ENCODE measurements at regions not wholly inside any gene's neighbourhood (a gene's known extent, or its start where the extent isn't known, plus 50 kb on each side); places are given as distances from the start of the nearest gene placed in this dataset.

DNA sequence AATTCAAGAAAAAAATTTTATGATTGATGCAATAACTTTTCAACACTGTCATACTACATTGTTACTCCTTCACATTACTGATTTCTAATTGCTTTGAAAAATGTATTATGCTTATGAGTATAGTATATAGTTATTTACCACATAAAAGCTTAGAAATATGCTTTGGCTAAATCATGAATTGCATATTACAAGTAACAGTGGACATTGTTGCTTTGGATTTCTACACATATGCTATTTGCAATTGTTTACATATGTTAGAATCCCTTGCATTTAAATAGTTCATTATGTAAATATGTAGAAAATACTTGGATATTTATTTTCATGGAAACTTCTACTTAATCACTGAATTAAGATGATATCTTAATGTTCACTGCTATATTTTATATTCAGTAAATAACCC is 577.5 kb downstream of the QKI start:
- Mint-ChIP-seq H3K36me3 (ENCODE audit: insufficient read depth in 1 of 3, low read depth in 3 of 3) (no peaks in the 10 kb centered on the region), H3K4me3 (no peak overlapping the region), H3K4me1 (no peaks in the 10 kb centered on the region; a peak in 1 of 4 replicates), H3K27me3 (ENCODE audit: low read depth) (no peaks in the 10 kb centered on the region; the same call in 1 of the 2 replicates), H3K9me3 (no peaks in the 10 kb centered on the region), H3K27ac (no peak overlapping the region)
- Histone ChIP-seq H3K4ac (ENCODE audit: low read depth, low read length) (no peak overlapping the region), H4K20me1 (ENCODE audit: control insufficient read depth, insufficient read depth, insufficient read length) (no peaks in the 10 kb centered on the region), H3K27ac (ENCODE audit: insufficient read length, low read depth, low read length) (no peak overlapping the region), H3T11ph (ENCODE audit: low read length) (no peak overlapping the region), H3K27me3 (ENCODE audit: insufficient read depth, low read length) (no peaks in the 10 kb centered on the region), H3K9ac (ENCODE audit: extremely low read depth, insufficient read length, low read length) (no peak overlapping the region), H2BK20ac (ENCODE audit: low read depth, low read length, poor library complexity, severe bottlenecking) (no peak overlapping the region), H4K8ac (replicated peaks; ENCODE audit: insufficient read length, low read depth, low read length) (no peak overlapping the region), H3K18ac (ENCODE audit: insufficient read length, low read depth, low read length) (no peak overlapping the region), H3K9me3 (ENCODE audit: control insufficient read depth, low read depth, low read length) (no peaks in the 10 kb centered on the region), H2AK5ac (ENCODE audit: insufficient read length, low read length) (no peak overlapping the region), H4K5ac (ENCODE audit: insufficient read length, low read depth, low read length) (no peak overlapping the region), H2BK120ac (ENCODE audit: low read depth, low read length, poor library complexity, severe bottlenecking) (no peak overlapping the region), H3K4me1 (ENCODE audit: insufficient read depth, low read length) (no peaks in the 10 kb centered on the region), H2BK5ac (ENCODE audit: insufficient read length, low read length) (no peak overlapping the region), H2BK15ac (ENCODE audit: low read depth, low read length) (no peak overlapping the region), H3K23me2 (ENCODE audit: insufficient read length, low read depth, low read length, poor library complexity, severe bottlenecking) (no peaks in the 10 kb centered on the region), H2BK12ac (ENCODE audit: insufficient read length, low read depth, low read length) (no peak overlapping the region), H3K23ac (ENCODE audit: insufficient read length, low read depth, low read length) (no peak overlapping the region), H3K79me1 (ENCODE audit: insufficient read depth, low read depth, low read length, poor library complexity, severe bottlenecking) (no peaks in the 10 kb centered on the region), H4K91ac (ENCODE audit: insufficient read length, low read depth, low read length) (no peak overlapping the region), H2AFZ (ENCODE audit: low read length) (no peak overlapping the region), H3K79me2 (ENCODE audit: insufficient read depth, low read length) (no peaks in the 10 kb centered on the region), H3K14ac (ENCODE audit: insufficient read depth, low read length) (no peak overlapping the region), H3K56ac (ENCODE audit: insufficient read length, low read depth, low read length) (no peak overlapping the region), H3K4me2 (ENCODE audit: insufficient read depth, insufficient read length, low read length) (no peak overlapping the region)
- DNase-seq: no peak
- TF ChIP-seq, protein P1, sequence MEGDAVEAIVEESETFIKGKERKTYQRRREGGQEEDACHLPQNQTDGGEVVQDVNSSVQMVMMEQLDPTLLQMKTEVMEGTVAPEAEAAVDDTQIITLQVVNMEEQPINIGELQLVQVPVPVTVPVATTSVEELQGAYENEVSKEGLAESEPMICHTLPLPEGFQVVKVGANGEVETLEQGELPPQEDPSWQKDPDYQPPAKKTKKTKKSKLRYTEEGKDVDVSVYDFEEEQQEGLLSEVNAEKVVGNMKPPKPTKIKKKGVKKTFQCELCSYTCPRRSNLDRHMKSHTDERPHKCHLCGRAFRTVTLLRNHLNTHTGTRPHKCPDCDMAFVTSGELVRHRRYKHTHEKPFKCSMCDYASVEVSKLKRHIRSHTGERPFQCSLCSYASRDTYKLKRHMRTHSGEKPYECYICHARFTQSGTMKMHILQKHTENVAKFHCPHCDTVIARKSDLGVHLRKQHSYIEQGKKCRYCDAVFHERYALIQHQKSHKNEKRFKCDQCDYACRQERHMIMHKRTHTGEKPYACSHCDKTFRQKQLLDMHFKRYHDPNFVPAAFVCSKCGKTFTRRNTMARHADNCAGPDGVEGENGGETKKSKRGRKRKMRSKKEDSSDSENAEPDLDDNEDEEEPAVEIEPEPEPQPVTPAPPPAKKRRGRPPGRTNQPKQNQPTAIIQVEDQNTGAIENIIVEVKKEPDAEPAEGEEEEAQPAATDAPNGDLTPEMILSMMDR (conservative IDR thresholded peaks at IDR 0.05): no peak

Data from H9 (cell line).